Umbilical cord (tissue), 1 donor: ENCODE measurements at regions not wholly inside any gene's neighbourhood (a gene's known extent, or its start where the extent isn't known, plus 50 kb on each side); places are given as distances from the start of the nearest gene placed in this dataset.
A peak's percentile ranks its signal among the peaks of the same experiment; 100 is the strongest.

ENCODE experiments used
- DNase-seq: peaks from one replicate; pipeline ENCODE4 v3.0.0-alpha.2; 2015; ENCODE audit warnings: low spot score

GRCh38 chr20:4600308-4601014 lies 85.8 kb upstream of the PRNP start:
- no peak for DNase-seq

- DNase-seq = no peak
These were observed 89.0 kb upstream of the PRNP start for GRCh38 chr20:4597215-4597614.

GRCh38 chr20:4593149-4593525 lies 93.1 kb upstream of the PRNP start:
- no peak for DNase-seq

- DNase-seq = peak; percentile 36
These were observed 93.7 kb upstream of the PRNP start for GRCh38 chr20:4592316-4593148.

- no peak for DNase-seq
These were observed 94.3 kb upstream of the PRNP start for GRCh38 chr20:4591975-4592315.

GRCh38 chr20:4585758-4586157 lies 100.5 kb upstream of the PRNP start:
- no peak for DNase-seq

- no peak for DNase-seq
These were observed 101.0 kb upstream of the PRNP start for GRCh38 chr20:4585104-4585753.

GRCh38 chr20:4584510-4584909 lies 101.7 kb upstream of the PRNP start:
- no peak for DNase-seq

- DNase-seq = no peak
These were observed 104.4 kb upstream of the PRNP start for GRCh38 chr20:4581838-4582237.

GRCh38 chr20:4578375-4578774 lies 107.9 kb upstream of the PRNP start:
- DNase-seq = no peak

GRCh38 chr20:4574356-4574690 lies 111.9 kb upstream of the PRNP start:
- no peak for DNase-seq

- DNase-seq = no peak
These were observed 112.5 kb upstream of the PRNP start for GRCh38 chr20:4573564-4574355.

GRCh38 chr20:4571759-4572531 lies 114.3 kb upstream of the PRNP start:
- no peak for DNase-seq

- no peak for DNase-seq
These were observed 116.4 kb upstream of the PRNP start for GRCh38 chr20:4569865-4570264.

GRCh38 chr20:4569092-4569491 lies 117.2 kb upstream of the PRNP start:
- DNase-seq = no peak

GRCh38 chr20:4568361-4568959 lies 117.8 kb upstream of the PRNP start:
- DNase-seq = no peak

- no peak for DNase-seq
These were observed 119.1 kb upstream of the PRNP start for GRCh38 chr20:4567170-4567569.

- peak; percentile 19 for DNase-seq
These were observed 122.7 kb upstream of the PRNP start for GRCh38 chr20:4563534-4563933.

- DNase-seq = no peak
These were observed 123.2 kb upstream of the PRNP start for GRCh38 chr20:4563031-4563430.

- DNase-seq = no peak
These were observed 125.6 kb upstream of the PRNP start for GRCh38 chr20:4560667-4561066.

- DNase-seq = no peak
These were observed 126.3 kb upstream of the PRNP start for GRCh38 chr20:4559906-4560305.
